Mesodermal cell (in vitro differentiated cells): ENCODE measurements at regions not wholly inside any gene's neighbourhood (a gene's known extent, or its start where the extent isn't known, plus 50 kb on each side); places are given as distances from the start of the nearest gene placed in this dataset.

Experiments used
- H3K27ac ChIP-seq: 2 replicates; pipeline ENCODE4 v1.7.0; 2013; ENCODE audit warnings: mild to moderate bottlenecking, low read depth, low read length, moderate library complexity; ENCODE audit not compliant: severe bottlenecking
- H3K36me3 ChIP-seq: 2 replicates; pipeline ENCODE4 v1.7.1; 2013; ENCODE audit warnings: mild to moderate bottlenecking, low read length, moderate library complexity; ENCODE audit not compliant: control insufficient read depth, insufficient read depth
- H3K4me1 ChIP-seq: one replicate; pipeline ENCODE4 v1.7.1; 2013; ENCODE audit warnings: mild to moderate bottlenecking, low read length; ENCODE audit not compliant: insufficient read depth, control insufficient read depth, poor library complexity, severe bottlenecking
- H3K4me3 ChIP-seq: 2 replicates; pipeline ENCODE4 v1.7.0; 2013; ENCODE audit warnings: low read length, control low read depth, mild to moderate bottlenecking; ENCODE audit not compliant: insufficient read depth, poor library complexity, severe bottlenecking; ENCODE audit errors: extremely low read depth
- H3K9me3 ChIP-seq: 2 replicates; pipeline ENCODE4 v1.7.1; 2013; ENCODE audit warnings: mild to moderate bottlenecking, low read length, moderate library complexity; ENCODE audit not compliant: control insufficient read depth
- WGBS, 2 experiments: methylation state at CpG; one replicate each; pipeline ENCODE4 v1.1.5; 2013; ENCODE audit warnings: missing lambda C conversion rate in 2 of 2; ENCODE audit not compliant: insufficient coverage in 2 of 2; 5-methylcytosine and 5-hydroxymethylcytosine counted together

DNA sequence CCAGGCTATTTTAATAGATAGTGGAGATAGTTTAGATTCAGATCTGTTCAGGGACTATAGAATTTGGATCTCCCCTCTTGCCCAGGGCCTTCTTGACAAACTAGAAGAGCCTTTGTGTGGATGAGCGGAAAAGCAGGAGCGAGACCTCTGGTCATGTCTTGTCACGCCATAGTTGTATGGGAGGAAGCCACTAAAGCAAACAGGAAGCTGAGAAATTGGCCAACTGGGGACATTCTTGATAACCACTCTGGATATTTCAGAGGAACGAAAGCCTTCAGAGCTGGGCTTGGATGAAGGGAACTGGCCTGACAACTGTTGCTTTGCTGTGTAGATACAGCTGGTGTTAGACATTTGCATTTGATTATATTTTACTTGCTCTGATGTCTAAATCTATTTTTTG lies 54.1 kb upstream of the EXOC2 start:
- Histone ChIP-seq H3K4me3 (no peak overlapping the region), H3K9me3 (no peaks in the 10 kb centered on the region), H3K27ac (no peak overlapping the region), H3K4me1 (no peaks in the 10 kb centered on the region), H3K36me3 (no peaks in the 10 kb centered on the region)
- 95 to 97% methylated on average over 3 of the region's 4 CpGs for WGBS, 2 experiments

DNA sequence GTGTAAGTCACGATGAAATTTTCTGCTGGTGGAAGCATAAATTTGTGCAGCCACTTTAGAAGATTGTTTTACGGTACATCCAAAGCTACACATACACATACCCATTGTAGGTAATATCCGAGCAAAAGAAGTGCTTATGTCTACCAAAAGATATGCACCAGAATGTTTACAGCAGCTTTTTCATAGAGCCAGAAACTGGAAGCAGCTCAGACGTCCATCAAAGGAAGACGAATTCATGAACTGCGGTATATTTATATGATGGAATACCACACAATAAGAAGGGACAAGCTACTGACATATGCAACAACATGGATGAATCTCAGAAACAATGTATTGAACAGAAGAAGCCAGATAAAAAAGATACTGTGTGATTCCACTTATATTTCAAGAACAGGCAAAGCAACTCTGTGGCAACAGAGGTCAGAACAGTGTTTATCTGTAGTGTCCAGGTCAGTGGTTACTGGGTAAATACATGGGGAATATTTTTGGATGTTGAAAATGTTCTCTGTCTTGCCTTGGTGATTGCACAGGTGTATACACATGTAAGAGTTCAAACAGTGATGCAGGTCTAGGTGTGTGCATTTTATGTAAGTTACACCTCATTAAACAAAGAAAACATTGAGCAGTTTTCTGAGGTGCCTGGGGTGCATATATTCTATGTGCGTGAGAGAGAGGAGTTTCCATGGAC lies 51.9 kb upstream of the EXOC2 start:
- 89% methylated on average over 4 of the region's 7 CpGs; no CpG with 5 or more reads in 1 of the 2 experiments for WGBS, 2 experiments
- Histone ChIP-seq H3K4me3 (no peak overlapping the region), H3K27ac (no peak overlapping the region), H3K9me3 (no peaks in the 10 kb centered on the region), H3K36me3 (no peaks in the 10 kb centered on the region), H3K4me1 (no peaks in the 10 kb centered on the region)

DNA sequence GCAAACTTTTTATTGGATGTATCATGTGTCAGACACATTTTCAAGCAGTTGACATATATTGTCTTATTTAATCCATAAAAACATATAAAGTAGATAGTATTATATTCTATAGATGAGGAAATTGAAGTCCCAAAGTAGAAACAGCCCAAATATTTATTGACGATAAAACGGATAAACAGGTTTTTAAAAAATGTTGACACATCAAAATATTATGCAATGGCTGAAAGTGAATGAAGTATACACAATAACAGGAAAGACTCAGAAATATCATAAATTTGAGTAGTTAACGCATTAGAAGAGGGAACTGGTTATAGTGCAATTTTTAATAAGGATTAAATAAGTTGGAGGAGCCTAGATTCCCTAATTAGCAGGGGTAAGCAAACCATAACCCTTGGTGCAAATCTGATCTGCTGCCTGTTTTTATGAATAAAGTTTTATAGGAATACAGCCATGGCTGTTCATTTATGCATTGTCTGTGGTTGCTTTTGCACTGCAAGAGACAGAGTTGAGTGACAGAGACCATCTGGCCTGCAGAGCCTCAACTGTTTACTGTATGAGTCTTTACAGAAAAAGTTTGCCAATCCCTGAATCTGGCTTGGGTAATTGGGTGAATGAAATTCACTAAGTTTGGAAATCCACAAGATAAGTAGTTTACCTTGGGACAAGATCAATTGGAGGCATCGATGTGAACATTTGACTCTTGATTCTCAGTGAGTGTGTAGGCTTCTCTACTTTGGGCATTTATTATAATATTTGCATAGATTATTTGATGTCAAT lies 50.6 kb upstream of the EXOC2 start:
- 50 to 100% methylated on average over 2 of the region's 4 CpGs for WGBS, 2 experiments
- H3K4me1 ChIP-seq: no peaks in the 10 kb centered on the region

More for the DNA sequence above, 50.6 kb upstream of the EXOC2 start:
- H3K27ac ChIP-seq: no peak overlapping the region
- H3K36me3 ChIP-seq: no peaks in the 10 kb centered on the region
- no peaks in the 10 kb centered on the region for H3K9me3 ChIP-seq
- no peak overlapping the region for H3K4me3 ChIP-seq
